ENCODE measurements at regions not wholly inside any gene's neighbourhood (a gene's known extent, or its start where the extent isn't known, plus 50 kb on each side); places are given as distances from the start of the nearest gene placed in this dataset.

DNA sequence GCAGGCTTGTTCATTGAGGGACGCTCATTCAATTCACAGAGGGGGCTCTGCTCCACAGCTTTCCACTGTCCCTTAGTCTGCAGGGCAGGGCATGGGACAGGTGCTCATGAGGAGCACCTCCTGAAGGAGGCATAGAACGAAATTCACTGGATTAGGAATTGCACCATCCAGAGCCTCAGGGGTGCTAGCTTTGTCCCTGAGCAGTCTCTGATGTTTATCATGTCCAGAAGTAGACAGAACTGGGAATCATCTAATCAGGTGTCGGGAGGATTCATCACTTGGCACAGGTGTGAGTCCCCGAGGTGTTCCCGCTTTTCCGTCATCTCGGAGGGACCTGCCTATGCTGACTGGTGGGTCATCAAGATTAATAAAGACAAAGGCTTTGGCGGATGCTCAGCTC lies 321.4 kb downstream of the AJAP1 start:
- Histone ChIP-seq H3K36me3 (ENCODE audit: insufficient read depth, low read length) (no peaks in the 10 kb centered on the region), H3F3A (ENCODE audit: insufficient read depth, low read length, poor library complexity, severe bottlenecking) (no peaks in the 10 kb centered on the region), H3K9me3 (ENCODE audit: low read length) (no peaks in the 10 kb centered on the region), H3K27ac (ENCODE audit: low read length) (no peak overlapping the region), H3K4me2 (ENCODE audit: low read length) (no peak overlapping the region), H3K27me3 (ENCODE audit: insufficient read depth, low read depth, low read length) (no peaks in the 10 kb centered on the region), H3K79me2 (replicated peaks; ENCODE audit: insufficient read depth, low read length) (no peaks in the 10 kb centered on the region), H3K9me2 (ENCODE audit: insufficient read depth, low read length) (no peaks in the 10 kb centered on the region), H3K4me3 (ENCODE audit: low read length) (no peak overlapping the region), H2AFZ (ENCODE audit: low read depth, low read length) (no peak overlapping the region), H4K20me1 (ENCODE audit: insufficient read depth) (no peaks in the 10 kb centered on the region), H3K9ac (ENCODE audit: low read length) (no peak overlapping the region)
- no peak for TF ChIP-seq MXI1 (conservative IDR thresholded peaks at IDR 0.05; ENCODE audit: poor library complexity, severe bottlenecking)
- TF ChIP-seq EZH2 (IDR thresholded peaks at IDR 0.05; ENCODE audit: borderline replicate concordance, insufficient read depth, low read length, poor library complexity, severe bottlenecking), result no peak
- TF ChIP-seq, protein P1, sequence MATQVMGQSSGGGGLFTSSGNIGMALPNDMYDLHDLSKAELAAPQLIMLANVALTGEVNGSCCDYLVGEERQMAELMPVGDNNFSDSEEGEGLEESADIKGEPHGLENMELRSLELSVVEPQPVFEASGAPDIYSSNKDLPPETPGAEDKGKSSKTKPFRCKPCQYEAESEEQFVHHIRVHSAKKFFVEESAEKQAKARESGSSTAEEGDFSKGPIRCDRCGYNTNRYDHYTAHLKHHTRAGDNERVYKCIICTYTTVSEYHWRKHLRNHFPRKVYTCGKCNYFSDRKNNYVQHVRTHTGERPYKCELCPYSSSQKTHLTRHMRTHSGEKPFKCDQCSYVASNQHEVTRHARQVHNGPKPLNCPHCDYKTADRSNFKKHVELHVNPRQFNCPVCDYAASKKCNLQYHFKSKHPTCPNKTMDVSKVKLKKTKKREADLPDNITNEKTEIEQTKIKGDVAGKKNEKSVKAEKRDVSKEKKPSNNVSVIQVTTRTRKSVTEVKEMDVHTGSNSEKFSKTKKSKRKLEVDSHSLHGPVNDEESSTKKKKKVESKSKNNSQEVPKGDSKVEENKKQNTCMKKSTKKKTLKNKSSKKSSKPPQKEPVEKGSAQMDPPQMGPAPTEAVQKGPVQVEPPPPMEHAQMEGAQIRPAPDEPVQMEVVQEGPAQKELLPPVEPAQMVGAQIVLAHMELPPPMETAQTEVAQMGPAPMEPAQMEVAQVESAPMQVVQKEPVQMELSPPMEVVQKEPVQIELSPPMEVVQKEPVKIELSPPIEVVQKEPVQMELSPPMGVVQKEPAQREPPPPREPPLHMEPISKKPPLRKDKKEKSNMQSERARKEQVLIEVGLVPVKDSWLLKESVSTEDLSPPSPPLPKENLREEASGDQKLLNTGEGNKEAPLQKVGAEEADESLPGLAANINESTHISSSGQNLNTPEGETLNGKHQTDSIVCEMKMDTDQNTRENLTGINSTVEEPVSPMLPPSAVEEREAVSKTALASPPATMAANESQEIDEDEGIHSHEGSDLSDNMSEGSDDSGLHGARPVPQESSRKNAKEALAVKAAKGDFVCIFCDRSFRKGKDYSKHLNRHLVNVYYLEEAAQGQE (IDR thresholded peaks at IDR 0.05; ENCODE audit: borderline replicate concordance), result no peak
- TF ChIP-seq SMC3 (conservative IDR thresholded peaks at IDR 0.05; ENCODE audit: poor library complexity), result no peak
- no peak for TF ChIP-seq RAD21 (conservative IDR thresholded peaks at IDR 0.05)
- no peak for TF ChIP-seq EP300 (conservative IDR thresholded peaks at IDR 0.05; ENCODE audit: poor library complexity, severe bottlenecking)
- TF ChIP-seq, protein P2, sequence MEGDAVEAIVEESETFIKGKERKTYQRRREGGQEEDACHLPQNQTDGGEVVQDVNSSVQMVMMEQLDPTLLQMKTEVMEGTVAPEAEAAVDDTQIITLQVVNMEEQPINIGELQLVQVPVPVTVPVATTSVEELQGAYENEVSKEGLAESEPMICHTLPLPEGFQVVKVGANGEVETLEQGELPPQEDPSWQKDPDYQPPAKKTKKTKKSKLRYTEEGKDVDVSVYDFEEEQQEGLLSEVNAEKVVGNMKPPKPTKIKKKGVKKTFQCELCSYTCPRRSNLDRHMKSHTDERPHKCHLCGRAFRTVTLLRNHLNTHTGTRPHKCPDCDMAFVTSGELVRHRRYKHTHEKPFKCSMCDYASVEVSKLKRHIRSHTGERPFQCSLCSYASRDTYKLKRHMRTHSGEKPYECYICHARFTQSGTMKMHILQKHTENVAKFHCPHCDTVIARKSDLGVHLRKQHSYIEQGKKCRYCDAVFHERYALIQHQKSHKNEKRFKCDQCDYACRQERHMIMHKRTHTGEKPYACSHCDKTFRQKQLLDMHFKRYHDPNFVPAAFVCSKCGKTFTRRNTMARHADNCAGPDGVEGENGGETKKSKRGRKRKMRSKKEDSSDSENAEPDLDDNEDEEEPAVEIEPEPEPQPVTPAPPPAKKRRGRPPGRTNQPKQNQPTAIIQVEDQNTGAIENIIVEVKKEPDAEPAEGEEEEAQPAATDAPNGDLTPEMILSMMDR (IDR thresholded peaks at IDR 0.05; ENCODE audit: poor library complexity, severe bottlenecking), result no peak
- TF ChIP-seq TAF1 (IDR thresholded peaks at IDR 0.05; ENCODE audit: low read depth), result no peak
- TF ChIP-seq POLR2AphosphoS5 (IDR thresholded peaks at IDR 0.05), result no peak

DNA sequence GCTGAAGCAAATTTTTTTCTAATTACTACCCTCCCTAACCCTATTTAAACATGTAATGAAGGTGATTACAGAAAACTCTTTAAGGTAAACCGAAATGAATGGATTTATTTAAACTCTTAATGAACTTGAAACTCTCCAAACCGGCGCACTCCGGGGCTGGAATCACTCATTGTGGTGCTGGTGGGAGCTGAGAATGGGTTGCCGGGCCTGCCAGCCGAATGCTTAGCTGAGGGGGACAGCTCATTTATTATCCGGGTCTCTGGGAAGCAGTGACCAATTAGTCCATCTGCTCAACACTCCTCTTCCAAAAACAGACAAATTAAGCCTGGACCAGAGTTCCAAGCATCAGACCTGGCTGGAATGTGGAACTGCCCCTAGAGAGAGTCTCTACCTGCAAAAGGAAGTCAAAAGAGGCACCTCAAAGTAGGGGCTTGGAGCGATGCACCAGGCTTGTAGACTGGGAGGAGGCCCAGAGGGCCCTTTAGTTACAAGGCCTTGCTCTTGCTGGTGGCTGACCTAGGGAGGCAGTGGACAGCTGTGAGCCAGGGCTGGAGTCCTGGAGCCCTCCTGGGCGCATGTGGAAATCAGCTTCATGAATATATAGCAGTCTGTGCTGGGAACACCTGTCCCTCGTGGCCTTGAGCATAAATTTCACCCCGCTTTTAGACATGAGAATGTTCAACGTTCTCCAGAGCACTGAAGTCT lies 320.7 kb downstream of the AJAP1 start:
- H3K79me2 ChIP-seq (replicated peaks; ENCODE audit: insufficient read depth, low read length), result no peaks in the 10 kb centered on the region
- no peaks in the 10 kb centered on the region for H3K9me2 ChIP-seq (ENCODE audit: insufficient read depth, low read length)
- TF ChIP-seq POLR2AphosphoS5 (IDR thresholded peaks at IDR 0.05), result no peak
- TF ChIP-seq, protein P2 (IDR thresholded peaks at IDR 0.05; ENCODE audit: poor library complexity, severe bottlenecking), result no peak
- TF ChIP-seq SMC3 (conservative IDR thresholded peaks at IDR 0.05; ENCODE audit: poor library complexity), result no peak
- TF ChIP-seq, protein P1 (IDR thresholded peaks at IDR 0.05; ENCODE audit: borderline replicate concordance), result no peak
- TF ChIP-seq RAD21 (conservative IDR thresholded peaks at IDR 0.05), result no peak
- TF ChIP-seq TAF1 (IDR thresholded peaks at IDR 0.05; ENCODE audit: low read depth), result no peak
- H2AFZ ChIP-seq (ENCODE audit: low read depth, low read length), result no peak overlapping the region
- no peak overlapping the region for H3K9ac ChIP-seq (ENCODE audit: low read length)
- no peaks in the 10 kb centered on the region for H3K27me3 ChIP-seq (ENCODE audit: insufficient read depth, low read depth, low read length)
- H3K9me3 ChIP-seq (ENCODE audit: low read length), result no peaks in the 10 kb centered on the region
- no peak overlapping the region for H3K4me3 ChIP-seq (ENCODE audit: low read length)
- H4K20me1 ChIP-seq (ENCODE audit: insufficient read depth), result no peaks in the 10 kb centered on the region
- no peak overlapping the region for H3K4me2 ChIP-seq (ENCODE audit: low read length)
- H3K36me3 ChIP-seq (ENCODE audit: insufficient read depth, low read length), result no peaks in the 10 kb centered on the region
- no peak overlapping the region for H3K27ac ChIP-seq (ENCODE audit: low read length)
- no peaks in the 10 kb centered on the region for H3F3A ChIP-seq (ENCODE audit: insufficient read depth, low read length, poor library complexity, severe bottlenecking)
